T-helper 1 cell (primary cell): ENCODE measurements at regions not wholly inside any gene's neighbourhood (a gene's known extent, or its start where the extent isn't known, plus 50 kb on each side); places are given as distances from the start of the nearest gene placed in this dataset.

Source experiments
- DNase-seq, 5 donors: peaks; one replicate each; pipeline ENCODE4 v3.0.0-alpha.2; 2012 to 2020

DNA sequence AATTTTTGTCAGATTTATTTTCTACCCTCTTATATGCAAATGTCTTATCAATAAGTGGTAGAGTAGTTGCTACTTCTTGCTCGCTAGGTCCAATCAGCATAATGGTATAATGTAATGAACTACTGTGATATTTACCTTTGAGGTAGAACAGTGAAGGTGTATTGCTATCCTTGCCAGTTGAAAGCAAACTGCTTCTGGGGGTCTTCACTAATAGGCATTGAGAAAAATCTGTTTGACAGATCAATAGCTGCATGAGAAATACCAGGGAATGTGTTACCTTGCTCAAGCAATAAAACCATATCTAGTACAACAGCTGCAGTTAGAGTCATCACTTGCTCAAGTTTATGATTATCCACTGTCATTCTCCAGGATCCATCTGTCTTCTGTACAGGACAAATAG, 50.1 kb upstream of the EFEMP1 start:
- no peak for DNase-seq

DNA sequence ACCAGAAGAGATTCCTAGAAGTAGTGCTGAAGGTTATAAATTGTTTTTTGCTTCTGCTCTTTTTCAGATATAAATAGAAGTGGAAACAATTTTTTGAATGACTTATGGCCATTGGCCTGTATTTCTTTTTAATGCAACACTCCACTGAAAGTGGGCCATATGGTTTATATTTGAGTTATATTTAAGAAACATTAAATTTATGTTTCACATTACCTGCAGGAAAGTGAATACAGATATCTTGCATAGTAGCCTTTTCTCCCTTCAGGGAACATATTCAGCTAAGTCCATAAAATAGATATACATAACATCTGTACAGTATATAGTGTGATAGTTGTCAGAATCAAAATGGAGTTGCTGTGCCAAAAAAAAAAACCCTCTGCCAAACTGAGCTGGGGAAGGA, 53.1 kb upstream of the EFEMP1 start:
- no peak for DNase-seq

- no peak for DNase-seq
Observed at GRCh38 chr2:55985406-55985805, 61.8 kb upstream of the EFEMP1 start.

DNA sequence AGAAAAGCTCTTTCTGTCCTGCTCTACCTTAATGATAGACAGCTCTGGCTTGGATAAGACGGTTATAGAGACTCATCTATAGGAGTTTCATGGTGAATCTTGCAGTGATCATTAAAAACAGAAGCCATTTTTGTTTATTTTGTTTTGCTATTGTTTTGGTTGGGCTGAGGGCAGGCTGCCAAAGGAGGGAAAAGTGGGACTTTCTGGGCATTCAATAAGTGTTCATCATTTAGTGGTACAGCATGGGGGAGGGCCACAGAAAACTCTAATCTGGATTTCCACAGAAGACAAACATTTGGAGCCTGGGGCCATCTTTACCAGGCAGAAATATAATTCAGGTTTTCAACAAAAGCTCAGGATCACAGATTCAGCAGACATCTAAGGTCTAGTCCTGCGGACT, 62.4 kb upstream of the EFEMP1 start:
- no peak for DNase-seq

DNA sequence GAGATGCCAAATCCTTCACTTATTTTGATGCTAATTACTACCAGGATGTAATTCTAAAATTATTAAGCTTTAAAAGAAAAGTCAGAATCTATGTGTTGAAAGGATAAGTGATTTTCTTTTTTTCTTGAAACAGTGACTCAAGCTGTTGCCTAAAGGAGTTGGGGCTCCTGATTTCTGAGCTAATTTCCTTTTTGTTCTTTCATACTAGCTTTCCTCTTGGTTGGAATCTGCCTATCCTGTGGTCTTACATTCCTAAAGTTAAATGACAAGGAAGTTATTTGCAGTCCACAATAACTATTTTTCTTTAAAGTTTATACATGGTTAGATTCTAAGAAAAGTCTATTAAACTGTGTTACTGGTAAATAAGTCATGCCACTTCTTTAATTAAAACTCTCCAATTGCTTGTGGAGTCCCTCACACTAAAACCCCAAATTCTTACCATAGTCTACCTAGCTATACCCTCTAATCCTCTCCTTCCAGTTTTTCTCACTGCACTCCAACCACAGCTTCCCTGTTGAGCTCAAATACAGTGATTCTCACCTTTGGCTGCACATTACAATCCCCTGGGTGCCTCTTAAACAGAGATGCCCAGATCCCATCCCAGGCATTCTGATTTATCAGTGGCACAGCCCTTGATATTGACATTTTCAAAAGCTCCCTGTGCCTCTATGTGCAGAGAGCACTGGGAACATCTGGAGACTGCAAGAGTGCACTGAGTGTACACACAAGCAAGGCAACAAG, 63.3 kb upstream of the EFEMP1 start:
- DNase-seq = no peak

GRCh38 chr2:55989405-55989804, 65.8 kb upstream of the EFEMP1 start:
- no peak for DNase-seq

DNA sequence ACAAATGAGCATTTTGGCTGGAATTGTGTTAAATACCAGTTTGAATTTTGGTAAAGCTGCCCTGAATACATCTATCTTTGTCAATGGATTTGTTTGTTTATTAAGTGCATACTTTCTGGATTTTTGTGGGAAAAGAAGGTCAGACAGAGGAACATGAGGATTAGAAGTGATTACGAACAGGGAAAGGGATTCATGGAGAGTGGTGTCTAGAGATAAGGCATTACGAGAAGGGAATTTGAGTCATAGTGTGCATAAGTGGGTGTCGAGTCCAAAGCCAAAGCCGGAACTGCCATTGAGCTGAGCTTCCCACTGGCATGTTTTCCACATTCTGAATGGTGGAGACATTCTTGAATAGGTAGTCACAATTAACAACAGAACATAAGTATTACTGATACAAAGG, 68.9 kb upstream of the EFEMP1 start:
- DNase-seq = no peak

DNA sequence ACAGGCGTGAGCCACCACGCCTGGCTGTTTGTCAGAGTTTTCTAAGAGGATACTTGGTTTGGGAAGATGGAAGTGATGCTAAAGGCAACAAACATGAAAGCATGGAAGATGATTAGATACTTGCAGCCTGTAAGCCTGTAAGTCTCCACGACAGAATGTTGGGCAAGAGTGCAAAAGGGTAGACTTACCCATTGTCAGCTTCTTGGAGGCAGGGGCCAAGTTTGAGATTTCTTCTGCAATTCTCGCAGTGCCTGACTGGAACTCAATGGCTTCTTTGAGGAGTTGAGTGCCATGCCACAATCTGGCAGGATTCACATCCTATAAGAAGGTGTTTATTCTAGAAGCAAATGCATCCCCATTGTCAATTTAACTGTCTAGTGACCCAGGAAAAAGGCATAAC, 70.1 kb upstream of the EFEMP1 start:
- DNase-seq = no peak

- no peak for DNase-seq
Observed at GRCh38 chr2:55995211-55995610, 71.6 kb upstream of the EFEMP1 start.

- DNase-seq = no peak
Observed at GRCh38 chr2:55995902-55996301, 72.3 kb upstream of the EFEMP1 start.

DNA sequence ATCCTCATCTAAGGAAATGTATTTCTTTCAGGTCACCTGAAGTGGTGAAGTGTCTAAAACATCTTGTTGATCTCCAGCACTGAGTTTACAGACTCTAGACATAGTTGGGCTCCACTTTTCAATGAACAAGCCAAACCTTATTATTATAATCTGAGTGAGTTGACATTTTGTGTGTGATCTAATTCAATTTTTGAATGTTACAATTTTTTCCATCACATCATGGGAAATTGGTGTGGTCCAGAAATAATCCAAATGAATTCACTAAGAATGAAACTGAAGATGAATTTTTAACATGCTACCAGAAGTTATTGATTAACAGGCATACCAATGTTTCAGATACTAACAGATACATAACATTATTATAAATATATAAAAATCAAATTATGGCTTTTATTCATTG, 75.6 kb upstream of the EFEMP1 start:
- no peak for DNase-seq

DNA sequence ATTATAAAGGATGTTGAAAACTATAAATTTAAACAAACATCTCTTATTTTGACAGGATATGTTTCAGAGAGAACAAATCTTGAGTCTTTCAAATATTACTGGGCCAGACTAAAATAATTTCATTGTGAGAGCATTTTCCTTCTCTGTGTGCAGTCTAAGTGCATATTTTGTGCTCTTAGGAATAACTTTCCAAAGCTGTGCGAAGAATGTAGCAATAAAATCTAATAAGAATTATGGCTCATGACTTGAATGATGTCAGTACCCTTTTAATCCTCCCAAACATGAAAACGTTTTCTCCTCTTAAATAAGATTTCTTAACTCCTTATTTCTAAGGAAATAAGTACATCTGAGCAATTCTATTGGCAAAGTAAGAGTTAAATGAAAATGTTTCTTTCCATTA, 76.2 kb upstream of the EFEMP1 start:
- DNase-seq = no peak

GRCh38 chr2:56001947-56002346, 78.4 kb upstream of the EFEMP1 start:
- DNase-seq = no peak

GRCh38 chr2:56008661-56009431, 85.3 kb upstream of the EFEMP1 start:
- no peak for DNase-seq

DNA sequence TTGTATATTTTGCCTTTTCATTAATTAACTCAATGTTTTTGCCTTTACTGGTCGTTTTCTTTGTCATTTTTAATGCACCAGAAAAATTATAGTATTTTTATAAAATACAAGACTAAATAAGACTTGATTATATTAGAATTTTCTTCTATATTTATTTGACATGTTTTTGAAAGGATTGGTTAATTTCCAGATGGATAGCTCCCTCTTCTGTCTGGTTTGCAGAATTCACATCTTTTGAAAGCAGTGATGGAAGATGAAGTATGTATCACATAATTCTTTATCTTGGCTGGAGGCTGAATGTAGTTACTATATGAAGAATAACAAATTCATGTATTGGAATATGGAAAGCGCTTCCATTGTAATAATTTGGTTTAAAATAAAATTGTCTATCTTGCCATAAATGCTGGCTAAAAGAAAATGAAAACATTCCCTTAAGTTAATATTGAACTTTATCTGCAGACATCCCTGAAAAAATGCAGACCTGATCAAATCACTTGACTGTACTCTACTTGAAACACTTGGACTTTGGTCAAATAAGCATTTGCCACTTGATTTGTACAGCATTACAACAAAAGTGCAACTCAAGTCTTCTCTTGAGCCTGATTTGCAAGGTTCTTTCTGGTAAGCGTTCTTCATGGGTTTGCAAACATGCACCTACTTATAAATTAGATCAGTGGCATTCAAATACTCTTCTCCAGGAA, 86.3 kb upstream of the EFEMP1 start:
- no peak for DNase-seq

- no peak for DNase-seq
Observed at GRCh38 chr2:56011624-56012023, 88.0 kb upstream of the EFEMP1 start.

DNA sequence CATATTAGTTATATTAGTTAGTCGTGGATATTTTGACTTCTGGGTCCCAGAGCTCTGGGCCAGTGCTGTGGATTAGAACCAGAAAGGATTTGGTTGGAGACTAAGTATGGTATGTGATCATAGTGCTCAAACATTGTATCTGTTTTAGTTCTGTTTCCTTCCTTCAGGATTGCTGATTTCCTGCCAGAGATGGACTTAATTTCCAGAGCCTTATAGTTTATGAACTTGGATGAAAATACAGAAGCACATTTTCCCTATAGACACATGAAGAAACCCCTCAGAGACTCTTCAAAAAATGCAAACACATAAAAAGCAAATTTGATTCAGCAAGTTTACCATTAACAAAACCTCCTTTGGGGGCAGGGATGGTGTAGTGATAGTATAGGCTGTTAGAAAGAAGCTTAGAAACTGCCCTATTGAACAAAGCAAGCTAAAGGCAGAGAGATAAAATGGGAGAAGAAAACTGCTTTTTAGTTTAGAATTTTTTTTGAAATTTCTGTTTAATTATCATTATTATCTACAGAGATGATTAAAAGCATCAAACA, 88.7 kb upstream of the EFEMP1 start:
- no peak for DNase-seq

GRCh38 chr2:56013475-56013874, 89.9 kb upstream of the EFEMP1 start:
- no peak for DNase-seq

- no peak for DNase-seq
Observed at GRCh38 chr2:56014046-56014730, 90.6 kb upstream of the EFEMP1 start.

- DNase-seq = no peak
Observed at GRCh38 chr2:56015711-56016115, 92.1 kb upstream of the EFEMP1 start.

GRCh38 chr2:56017784-56018183, 94.2 kb upstream of the EFEMP1 start:
- no peak for DNase-seq

GRCh38 chr2:56018267-56018666, 94.7 kb upstream of the EFEMP1 start:
- DNase-seq = no peak

DNA sequence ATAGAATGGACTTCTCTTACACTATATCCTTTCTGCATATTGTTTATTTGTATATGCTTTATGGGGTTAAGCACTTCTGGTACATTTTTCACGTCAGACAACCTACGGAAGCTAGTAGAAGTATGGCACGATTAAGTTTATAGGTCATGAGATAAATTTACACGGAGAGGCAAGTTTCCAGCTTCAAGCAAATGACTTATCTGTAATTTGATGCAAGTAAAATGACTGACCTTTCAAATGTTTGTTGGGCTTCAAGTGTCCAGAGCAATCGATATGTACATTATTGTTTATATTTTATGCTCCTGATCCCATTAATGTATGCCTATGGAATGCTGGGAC, 97.5 kb upstream of the EFEMP1 start:
- DNase-seq = no peak
